ENCODE measurements at regions not wholly inside any gene's neighbourhood (a gene's known extent, or its start where the extent isn't known, plus 50 kb on each side); places are given as distances from the start of the nearest gene placed in this dataset.
"Not testable (repeated sequence)": the region's sequence is repeated elsewhere in the genome, so short reads cannot be mapped to it uniquely, and the experiment has no call there.

DNA sequence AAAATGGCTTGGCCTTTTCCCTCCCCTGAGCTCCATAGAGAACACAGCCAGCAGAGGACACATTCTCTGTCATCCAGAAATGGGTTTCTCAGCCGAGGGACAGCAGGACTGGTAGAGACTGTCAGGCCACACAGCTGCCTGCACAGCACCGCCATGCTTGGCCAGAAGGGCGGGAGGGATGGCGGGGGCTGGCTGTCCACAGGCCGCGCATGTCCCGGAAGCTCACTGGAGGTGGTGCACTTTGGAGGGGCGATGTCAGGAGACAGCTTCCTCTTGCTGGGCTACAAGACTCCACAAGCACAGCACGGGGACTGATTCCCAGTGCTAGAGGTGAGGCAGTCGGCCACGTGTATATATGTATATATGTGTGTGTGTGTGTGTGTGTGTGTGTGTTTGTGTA is 125.3 kb downstream of the GOLGA6L4 start:
- DNase-seq (ENCODE audit: low read depth); H3K36me3 ChIP-seq (ENCODE audit: control insufficient read depth, insufficient read depth, low read length); H3K4me3 ChIP-seq (ENCODE audit: low read depth, low read length); H3K27me3 ChIP-seq (ENCODE audit: control insufficient read depth, insufficient read depth, low read length); FAIRE-seq: not testable (repeated sequence)

- FAIRE-seq; H3K4me3 ChIP-seq (ENCODE audit: low read depth, low read length); H3K36me3 ChIP-seq (ENCODE audit: control insufficient read depth, insufficient read depth, low read length); H3K27me3 ChIP-seq (ENCODE audit: control insufficient read depth, insufficient read depth, low read length); DNase-seq (ENCODE audit: low read depth): not testable (repeated sequence)
Observed at GRCh38 chr15:84384421-84384820, 148.8 kb downstream of the GOLGA6L4 start.

DNA sequence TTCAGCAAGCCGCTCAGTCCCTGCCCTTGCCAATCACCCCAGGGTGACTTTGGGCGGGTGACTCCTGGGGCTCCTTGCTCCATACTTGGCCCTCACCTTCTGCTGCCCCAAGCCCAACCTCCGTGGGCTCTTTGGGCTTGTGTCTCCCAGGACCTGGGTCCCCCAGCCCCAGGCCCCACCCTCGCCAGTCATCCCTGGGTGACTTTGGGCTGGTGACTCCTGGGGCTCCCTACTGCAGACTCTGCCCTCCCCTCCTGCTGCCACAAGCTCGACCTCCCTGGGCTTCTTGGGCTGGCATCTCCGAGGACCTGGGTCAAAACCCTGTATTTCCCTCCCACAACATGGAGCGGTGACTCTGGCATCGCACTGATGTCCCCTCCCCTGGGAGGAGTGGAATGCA is 151.5 kb downstream of the GOLGA6L4 start:
- FAIRE-seq (no peak), DNase-seq (ENCODE audit: low read depth) (no peak)
- TF ChIP-seq CTCF (IDR thresholded peaks at IDR 0.05; ENCODE audit: insufficient read depth, low read length, severe bottlenecking): no peak
- Histone ChIP-seq H3K27me3 (ENCODE audit: control insufficient read depth, insufficient read depth, low read length) (no peaks in the 10 kb centered on the region), H3K4me3 (ENCODE audit: low read depth, low read length) (no peak overlapping the region), H3K36me3 (ENCODE audit: control insufficient read depth, insufficient read depth, low read length) (no peaks in the 10 kb centered on the region)

GRCh38 chr15:84388201-84388600 is 152.6 kb downstream of the GOLGA6L4 start:
- H3K27me3 ChIP-seq (ENCODE audit: control insufficient read depth, insufficient read depth, low read length); FAIRE-seq; DNase-seq (ENCODE audit: low read depth); H3K4me3 ChIP-seq (ENCODE audit: low read depth, low read length); H3K36me3 ChIP-seq (ENCODE audit: control insufficient read depth, insufficient read depth, low read length): not testable (repeated sequence)

- not testable (repeated sequence) for DNase-seq (ENCODE audit: low read depth); H3K4me3 ChIP-seq (ENCODE audit: low read depth, low read length); H3K27me3 ChIP-seq (ENCODE audit: control insufficient read depth, insufficient read depth, low read length); H3K36me3 ChIP-seq (ENCODE audit: control insufficient read depth, insufficient read depth, low read length); FAIRE-seq
Observed at GRCh38 chr15:84388638-84389037, 153.1 kb downstream of the GOLGA6L4 start.

- DNase-seq (ENCODE audit: low read depth); H3K27me3 ChIP-seq (ENCODE audit: control insufficient read depth, insufficient read depth, low read length); H3K36me3 ChIP-seq (ENCODE audit: control insufficient read depth, insufficient read depth, low read length); FAIRE-seq; H3K4me3 ChIP-seq (ENCODE audit: low read depth, low read length): not testable (repeated sequence)
Observed at GRCh38 chr15:84390324-84390723, 154.8 kb downstream of the GOLGA6L4 start.

- no peak for TF ChIP-seq CTCF (IDR thresholded peaks at IDR 0.05; ENCODE audit: insufficient read depth, low read length, severe bottlenecking)
- DNase-seq (ENCODE audit: low read depth): no peak
- no peak for FAIRE-seq
- Histone ChIP-seq H3K27me3 (ENCODE audit: control insufficient read depth, insufficient read depth, low read length) (no peaks in the 10 kb centered on the region), H3K4me3 (ENCODE audit: low read depth, low read length) (no peak overlapping the region), H3K36me3 (ENCODE audit: control insufficient read depth, insufficient read depth, low read length) (no peaks in the 10 kb centered on the region)
Observed at GRCh38 chr15:84391191-84391590, 155.6 kb downstream of the GOLGA6L4 start.

- not testable (repeated sequence) for H3K27me3 ChIP-seq (ENCODE audit: control insufficient read depth, insufficient read depth, low read length); FAIRE-seq; DNase-seq (ENCODE audit: low read depth); H3K4me3 ChIP-seq (ENCODE audit: low read depth, low read length); H3K36me3 ChIP-seq (ENCODE audit: control insufficient read depth, insufficient read depth, low read length)
Observed at GRCh38 chr15:84392020-84392419, 156.4 kb downstream of the GOLGA6L4 start.

DNA sequence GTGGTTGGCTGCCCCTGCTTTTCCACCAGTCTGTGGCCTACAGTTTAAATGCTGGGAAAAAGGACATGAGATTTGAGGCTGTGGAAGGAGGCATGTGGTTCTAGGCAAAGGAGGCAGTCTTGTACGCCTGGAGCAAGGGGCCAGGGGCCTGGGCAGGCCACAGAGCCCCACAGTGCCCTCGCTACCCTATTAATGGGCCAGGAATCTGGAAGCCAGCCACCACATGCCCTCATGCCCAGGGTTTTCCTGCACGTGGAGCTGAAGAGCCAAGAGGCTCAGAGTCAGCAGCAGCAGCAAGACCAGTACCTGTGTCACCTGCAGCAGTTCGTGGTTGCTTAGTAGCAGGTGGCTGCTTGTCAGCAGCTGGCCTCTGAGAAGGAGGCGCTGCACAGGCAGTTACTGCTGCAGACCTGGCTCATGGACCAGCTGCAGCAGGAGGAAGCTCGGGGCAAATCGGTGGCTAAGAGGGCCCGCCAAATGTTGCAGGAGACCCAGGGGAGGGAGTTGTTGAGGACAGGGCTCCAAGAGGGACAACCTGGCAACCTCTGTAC is 157.9 kb downstream of the GOLGA6L4 start:
- FAIRE-seq; H3K36me3 ChIP-seq (ENCODE audit: control insufficient read depth, insufficient read depth, low read length); H3K27me3 ChIP-seq (ENCODE audit: control insufficient read depth, insufficient read depth, low read length); H3K4me3 ChIP-seq (ENCODE audit: low read depth, low read length); DNase-seq (ENCODE audit: low read depth): not testable (repeated sequence)

DNA sequence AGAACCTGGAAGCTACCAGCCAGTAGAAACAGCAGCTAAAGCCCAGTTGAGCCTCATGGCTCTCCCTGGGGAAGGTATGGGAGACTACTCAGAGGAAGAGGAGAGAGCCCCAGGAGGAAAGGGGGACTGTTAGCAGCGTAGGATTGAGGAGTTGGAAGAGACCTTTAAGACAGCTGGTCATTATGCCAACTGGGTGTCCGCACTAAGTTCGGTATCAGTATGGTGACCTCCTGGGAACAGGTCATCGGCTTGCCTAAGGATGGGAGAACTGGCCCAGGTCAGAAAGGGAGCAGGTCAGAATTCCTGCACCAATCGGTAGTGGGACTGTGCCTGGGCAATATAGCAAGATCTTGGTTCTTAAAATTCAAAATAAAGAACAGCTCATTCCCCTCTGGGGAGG is 158.4 kb downstream of the GOLGA6L4 start:
- not testable (repeated sequence) for H3K27me3 ChIP-seq (ENCODE audit: control insufficient read depth, insufficient read depth, low read length); H3K4me3 ChIP-seq (ENCODE audit: low read depth, low read length); H3K36me3 ChIP-seq (ENCODE audit: control insufficient read depth, insufficient read depth, low read length); DNase-seq (ENCODE audit: low read depth)
- FAIRE-seq: peak; percentile 89

DNA sequence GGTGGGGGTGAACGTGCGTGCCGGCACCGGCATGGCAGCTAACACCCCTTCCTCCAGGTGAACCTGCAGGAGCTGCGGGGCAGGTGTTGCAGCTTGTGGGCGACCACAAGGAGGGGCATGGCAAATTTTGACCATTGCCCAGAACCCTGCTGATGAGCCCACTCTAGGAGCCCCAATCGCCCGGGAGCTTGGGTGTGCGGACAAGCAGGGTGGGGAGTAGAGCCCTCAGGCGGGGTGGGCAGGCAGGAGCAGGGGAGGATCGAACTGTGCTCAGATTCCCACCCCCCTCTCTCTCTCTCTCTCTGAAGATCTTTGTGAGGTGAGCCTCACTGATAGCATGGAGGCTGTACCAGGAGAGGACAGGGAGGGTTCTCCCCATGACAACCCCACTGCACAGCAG is 159.8 kb downstream of the GOLGA6L4 start:
- not testable (repeated sequence) for H3K4me3 ChIP-seq (ENCODE audit: low read depth, low read length); H3K36me3 ChIP-seq (ENCODE audit: control insufficient read depth, insufficient read depth, low read length); FAIRE-seq; DNase-seq (ENCODE audit: low read depth); H3K27me3 ChIP-seq (ENCODE audit: control insufficient read depth, insufficient read depth, low read length)

DNA sequence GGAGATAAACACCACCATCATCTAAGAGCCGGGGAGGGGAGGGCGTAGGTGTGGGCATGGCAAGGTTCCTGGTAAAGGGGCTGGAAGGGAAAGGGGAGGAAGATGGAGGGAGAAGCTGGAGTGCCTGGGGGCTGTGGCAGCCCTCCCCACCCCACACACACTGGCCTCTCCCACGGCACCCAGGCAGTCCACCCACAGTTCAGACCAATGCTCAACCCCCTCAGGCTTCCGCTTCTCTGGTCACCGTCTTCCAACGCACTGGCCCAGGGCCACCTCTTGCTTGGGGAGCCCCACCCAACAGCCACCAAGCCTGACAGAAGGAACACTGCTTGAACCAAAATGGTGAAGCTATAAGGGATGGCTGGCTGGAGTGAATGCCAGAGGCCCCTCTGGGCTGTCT is 160.3 kb downstream of the GOLGA6L4 start:
- not testable (repeated sequence) for FAIRE-seq; H3K36me3 ChIP-seq (ENCODE audit: control insufficient read depth, insufficient read depth, low read length); H3K27me3 ChIP-seq (ENCODE audit: control insufficient read depth, insufficient read depth, low read length); DNase-seq (ENCODE audit: low read depth); H3K4me3 ChIP-seq (ENCODE audit: low read depth, low read length)

DNA sequence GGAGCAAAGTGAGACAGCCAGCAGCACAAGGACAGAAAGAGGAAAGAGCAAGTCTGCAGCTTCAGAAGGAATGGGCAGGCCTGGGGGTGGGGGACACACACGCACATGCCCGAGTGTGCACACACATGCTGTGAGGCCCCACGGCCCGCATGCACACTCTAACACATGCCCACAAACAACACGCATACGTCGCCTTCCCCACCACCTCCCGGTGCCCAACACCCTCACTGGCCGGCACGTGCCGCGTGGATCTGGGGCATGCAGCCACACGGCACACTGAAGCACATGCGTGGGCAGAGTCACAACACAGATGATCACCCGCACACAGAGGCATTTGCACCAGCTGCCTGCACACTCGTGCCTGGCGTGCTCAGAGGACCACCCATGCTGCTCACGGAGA is 161.5 kb downstream of the GOLGA6L4 start:
- not testable (repeated sequence) for H3K4me3 ChIP-seq (ENCODE audit: low read depth, low read length); FAIRE-seq; DNase-seq (ENCODE audit: low read depth); H3K27me3 ChIP-seq (ENCODE audit: control insufficient read depth, insufficient read depth, low read length); H3K36me3 ChIP-seq (ENCODE audit: control insufficient read depth, insufficient read depth, low read length)

Measured in bronchial epithelial cell (primary cell).